Nephron progenitor cell (in vitro differentiated cells): ENCODE measurements at regions not wholly inside any gene's neighbourhood (a gene's known extent, or its start where the extent isn't known, plus 50 kb on each side); places are given as distances from the start of the nearest gene placed in this dataset.

ENCODE experiments used
- DNase-seq: peaks from one replicate; pipeline ENCODE4 v3.0.0; 2021
- H3K27ac Mint-ChIP-seq: 2 replicates; pipeline ENCODE4 v1.8.0; 2021; ENCODE audit warnings: mild to moderate bottlenecking, moderate library complexity, mixed read lengths
- H3K27me3 Mint-ChIP-seq: 2 replicates; pipeline ENCODE4 v1.8.0; 2021; ENCODE audit warnings: mild to moderate bottlenecking, low read depth, mixed read lengths; ENCODE audit not compliant: poor library complexity
- H3K36me3 Mint-ChIP-seq: 2 replicates; pipeline ENCODE4 v1.8.0; 2021; ENCODE audit warnings: low read depth, mixed read lengths
- H3K4me1 Mint-ChIP-seq: 2 replicates; pipeline ENCODE4 v1.8.0; 2021; ENCODE audit warnings: mixed read lengths
- H3K4me3 Mint-ChIP-seq: 2 replicates; pipeline ENCODE4 v1.8.0; 2021; ENCODE audit warnings: mild to moderate bottlenecking, moderate library complexity, mixed read lengths
- H3K9me3 Mint-ChIP-seq: 2 replicates; pipeline ENCODE4 v1.8.0; 2021; ENCODE audit warnings: mild to moderate bottlenecking, moderate library complexity, mixed read lengths
- CTCF ChIP-seq: fragments of 200-600 bp; sonication (generic); IDR thresholded peaks from 2 replicates; pipeline ENCODE4 v1.5.0; 2021; ENCODE audit warnings: antibody characterized with exemption

DNA sequence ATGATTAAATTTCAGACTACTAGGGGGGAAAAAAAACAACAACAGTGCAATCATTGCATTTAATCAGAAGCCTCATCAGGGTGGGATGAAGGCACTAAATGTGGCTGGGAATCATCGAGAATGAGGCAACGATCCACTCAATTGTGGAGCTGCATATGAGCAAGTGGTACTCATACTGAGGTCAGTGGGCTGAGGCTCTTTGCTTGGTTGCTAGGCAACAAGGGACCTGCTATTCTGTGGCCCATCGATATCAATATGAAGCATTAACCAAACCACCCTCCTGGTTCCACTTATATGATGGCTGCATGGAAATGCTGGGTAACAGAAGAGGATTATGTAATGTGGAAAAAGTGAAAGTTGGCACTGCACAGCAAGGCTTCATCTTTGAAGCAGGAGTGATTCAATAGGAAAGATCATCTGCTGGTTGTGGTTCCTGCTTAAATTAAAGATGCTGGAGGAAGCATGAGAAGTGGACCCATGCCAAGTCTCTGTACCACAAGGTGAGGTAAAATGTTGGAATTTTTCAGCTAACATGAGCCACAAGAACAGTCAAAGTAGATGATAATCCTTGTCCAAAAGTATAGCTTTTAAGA is 159.8 kb upstream of the HMHB1 start:
- TF ChIP-seq CTCF = no peak
- Mint-ChIP-seq H3K9me3 (no peaks in the 10 kb centered on the region), H3K4me3 (no peak overlapping the region), H3K4me1 (peaks cover 11% of the 10 kb centered on the region), H3K36me3 (no peaks in the 10 kb centered on the region), H3K27ac (no peak overlapping the region), H3K27me3 (peaks cover 6% of the 10 kb centered on the region)
- DNase-seq = no peak

GRCh38 chr5:143649937-143650621 is 161.9 kb upstream of the HMHB1 start:
- DNase-seq = no peak
- Mint-ChIP-seq H3K9me3 (no peaks in the 10 kb centered on the region), H3K4me1 (peaks cover 28% of the 10 kb centered on the region), H3K4me3 (no peak overlapping the region), H3K36me3 (no peaks in the 10 kb centered on the region), H3K27ac (no peak overlapping the region), H3K27me3 (peaks cover 8% of the 10 kb centered on the region)
- no peak for TF ChIP-seq CTCF

GRCh38 chr5:143648696-143649095 is 163.3 kb upstream of the HMHB1 start:
- Mint-ChIP-seq H3K4me1 (peaks cover 34% of the 10 kb centered on the region), H3K36me3 (no peaks in the 10 kb centered on the region), H3K27ac (no peak overlapping the region), H3K9me3 (no peaks in the 10 kb centered on the region), H3K27me3 (peaks cover 8% of the 10 kb centered on the region), H3K4me3 (no peak overlapping the region)
- DNase-seq = no peak
- no peak for TF ChIP-seq CTCF

- Mint-ChIP-seq H3K27me3 (peaks cover 7% of the 10 kb centered on the region), H3K36me3 (no peaks in the 10 kb centered on the region), H3K9me3 (no peaks in the 10 kb centered on the region), H3K27ac (peak overlapping the region; percentile 68), H3K4me1 (peaks cover 50% of the 10 kb centered on the region), H3K4me3 (no peak overlapping the region)
- TF ChIP-seq CTCF = no peak
- no peak for DNase-seq
Observed at GRCh38 chr5:143646961-143647360, 165.0 kb upstream of the HMHB1 start.

GRCh38 chr5:143645356-143645755 is 166.6 kb upstream of the HMHB1 start:
- Mint-ChIP-seq H3K36me3 (no peaks in the 10 kb centered on the region), H3K4me3 (no peak overlapping the region), H3K4me1 (peaks cover 61% of the 10 kb centered on the region), H3K9me3 (no peaks in the 10 kb centered on the region), H3K27me3 (peaks cover 5% of the 10 kb centered on the region), H3K27ac (no peak overlapping the region)
- TF ChIP-seq CTCF = no peak
- no peak for DNase-seq

GRCh38 chr5:143644727-143645126 is 167.2 kb upstream of the HMHB1 start:
- no peaks in the 10 kb centered on the region for H3K9me3 Mint-ChIP-seq
- no peak for TF ChIP-seq CTCF
- DNase-seq = no peak
- H3K27me3 Mint-ChIP-seq = peaks cover 5% of the 10 kb centered on the region
- peaks cover 61% of the 10 kb centered on the region for H3K4me1 Mint-ChIP-seq
- H3K4me3 Mint-ChIP-seq = no peak overlapping the region
- H3K36me3 Mint-ChIP-seq = no peaks in the 10 kb centered on the region
- no peak overlapping the region for H3K27ac Mint-ChIP-seq
